ENCODE measurements at regions not wholly inside any gene's neighbourhood (a gene's known extent, or its start where the extent isn't known, plus 50 kb on each side); places are given as distances from the start of the nearest gene placed in this dataset.

DNA sequence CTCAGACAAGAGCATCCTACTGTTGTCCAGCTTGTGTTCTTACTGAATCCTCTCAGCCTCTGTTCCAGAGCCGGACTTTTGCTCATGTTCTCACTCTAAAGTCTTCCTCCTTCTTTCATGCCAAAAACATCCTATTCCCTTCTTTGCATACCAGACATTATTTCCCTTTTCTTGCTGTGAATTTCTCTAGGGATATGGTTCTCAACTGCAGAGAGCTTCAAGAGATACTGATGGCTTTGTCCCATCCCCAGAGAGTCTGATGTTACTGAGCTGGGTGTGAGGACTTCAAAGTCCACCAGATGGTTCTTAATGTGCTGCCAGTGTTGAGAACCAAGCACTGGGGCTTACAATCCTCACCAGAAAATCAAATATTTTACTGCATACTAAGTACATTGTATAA is 98.6 kb upstream of the FER start:
- no peak for DNase-seq

GRCh38 chr5:108642170-108642906 is 105.4 kb upstream of the FER start:
- DNase-seq = peak; percentile 65

GRCh38 chr5:108641596-108641995 is 106.1 kb upstream of the FER start:
- DNase-seq = no peak

GRCh38 chr5:108639366-108639765 is 108.3 kb upstream of the FER start:
- no peak for DNase-seq

DNA sequence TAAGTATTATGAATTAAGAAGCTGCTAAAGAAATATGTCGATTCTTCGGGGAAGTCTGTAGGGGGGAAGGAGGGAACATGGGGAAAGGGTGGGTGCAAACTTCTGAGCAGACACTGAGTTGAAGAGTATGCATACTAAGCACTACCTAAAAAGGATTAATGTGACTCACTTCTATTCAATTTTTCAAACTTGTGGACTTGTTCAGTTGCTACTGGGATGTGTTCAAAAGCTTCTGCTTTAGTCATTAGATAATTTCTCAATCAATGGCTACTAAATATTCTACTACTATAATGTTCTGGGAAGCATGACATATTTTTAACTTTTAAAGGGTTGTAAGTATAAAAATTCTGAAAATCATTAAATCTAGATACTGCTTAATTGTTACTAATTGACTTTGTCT is 109.7 kb upstream of the FER start:
- no peak for DNase-seq

- DNase-seq = no peak
These were observed 110.6 kb upstream of the FER start for GRCh38 chr5:108637134-108637533.

DNA sequence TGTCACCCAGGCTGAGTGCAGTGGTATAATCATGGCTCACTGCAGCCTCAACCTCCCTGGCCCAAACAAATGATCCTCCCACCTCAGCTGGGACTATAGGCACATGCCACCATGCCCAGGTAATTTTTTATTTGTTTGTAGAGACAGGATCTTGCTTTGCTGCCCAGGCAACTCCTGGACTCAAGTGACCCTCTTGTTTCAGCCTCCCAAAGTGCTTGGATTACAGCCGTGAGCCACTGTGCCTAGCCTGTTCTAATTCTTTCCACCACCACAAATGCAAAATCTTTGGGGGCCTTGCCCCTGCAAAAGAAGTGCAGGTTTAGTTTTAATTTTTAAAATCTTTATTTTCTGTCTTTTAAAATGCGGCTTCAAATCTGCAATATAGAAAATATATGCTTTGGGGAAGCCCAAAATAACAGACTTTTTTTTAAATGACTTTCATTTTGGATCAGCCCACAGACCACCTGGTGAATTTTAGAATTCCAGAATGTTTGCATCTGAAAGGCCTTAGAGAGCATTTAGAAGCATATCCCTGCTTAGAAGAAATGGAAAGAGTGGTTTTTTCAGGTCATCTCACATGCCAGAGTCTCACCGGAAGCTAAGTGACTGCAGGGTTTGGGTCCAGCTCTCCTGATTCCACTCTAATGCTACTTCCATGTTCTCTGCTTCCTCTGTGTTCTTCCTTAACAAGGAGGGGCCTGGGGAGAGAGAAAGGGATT is 111.4 kb upstream of the FER start:
- no peak for DNase-seq

DNA sequence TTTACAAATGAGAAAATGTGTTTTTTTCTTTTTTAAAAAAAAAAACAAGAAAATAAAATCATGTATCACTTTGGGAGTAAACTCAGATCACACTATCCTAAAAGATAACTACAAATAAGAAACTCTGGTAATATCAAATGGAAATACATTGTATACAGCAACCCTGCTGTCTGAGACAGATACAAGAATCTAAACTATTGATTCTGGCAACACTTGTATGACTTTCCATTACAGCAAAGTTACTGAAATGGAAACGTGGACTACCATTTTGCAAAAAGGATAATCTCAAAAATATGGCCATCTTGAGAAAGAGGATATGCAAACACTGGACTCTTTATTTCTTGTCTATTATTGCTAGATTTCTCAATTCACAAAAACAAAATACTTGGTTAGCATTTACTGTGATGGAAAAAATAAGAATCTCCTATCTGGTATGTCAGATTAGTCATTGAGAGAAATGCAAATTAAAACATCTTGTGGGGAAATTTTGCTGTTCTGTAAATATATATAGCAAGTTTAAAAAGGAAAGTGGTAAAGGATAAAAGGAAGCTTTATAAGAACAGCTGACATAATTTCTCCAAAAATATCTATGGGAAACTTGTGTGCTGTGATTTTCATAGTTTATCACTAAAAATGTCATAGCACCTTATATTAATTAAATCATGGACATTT is 112.9 kb upstream of the FER start:
- no peak for DNase-seq

DNA sequence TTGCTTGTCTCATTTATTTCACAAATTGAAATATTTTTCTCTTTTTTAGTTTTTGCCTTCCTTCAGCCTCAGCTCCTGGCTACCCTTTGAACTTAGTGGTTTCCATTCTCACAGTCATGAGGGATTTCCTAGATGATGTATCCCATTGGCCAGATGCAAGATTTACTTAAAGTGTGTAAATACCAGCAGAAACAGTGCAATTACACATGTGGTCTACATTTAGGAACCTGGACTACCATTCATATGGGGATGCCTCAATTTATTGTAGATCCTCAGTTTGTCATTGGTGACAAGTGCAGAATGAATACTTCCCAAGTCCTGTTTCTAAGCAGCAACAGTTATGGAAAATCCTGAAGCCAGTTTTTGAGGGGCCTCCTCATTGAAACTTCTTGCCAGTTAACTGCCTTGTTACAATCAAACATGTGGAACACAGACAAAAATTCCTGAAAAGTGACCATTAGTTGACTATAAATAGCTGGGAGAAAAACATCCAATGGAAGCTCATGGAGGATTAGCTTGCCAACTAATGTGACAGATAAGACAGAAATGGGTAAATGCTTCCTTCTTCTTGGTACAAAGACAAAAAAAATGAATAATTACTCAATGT is 113.6 kb upstream of the FER start:
- DNase-seq = no peak

- no peak for DNase-seq
These were observed 117.7 kb upstream of the FER start for GRCh38 chr5:108629779-108630528.

DNA sequence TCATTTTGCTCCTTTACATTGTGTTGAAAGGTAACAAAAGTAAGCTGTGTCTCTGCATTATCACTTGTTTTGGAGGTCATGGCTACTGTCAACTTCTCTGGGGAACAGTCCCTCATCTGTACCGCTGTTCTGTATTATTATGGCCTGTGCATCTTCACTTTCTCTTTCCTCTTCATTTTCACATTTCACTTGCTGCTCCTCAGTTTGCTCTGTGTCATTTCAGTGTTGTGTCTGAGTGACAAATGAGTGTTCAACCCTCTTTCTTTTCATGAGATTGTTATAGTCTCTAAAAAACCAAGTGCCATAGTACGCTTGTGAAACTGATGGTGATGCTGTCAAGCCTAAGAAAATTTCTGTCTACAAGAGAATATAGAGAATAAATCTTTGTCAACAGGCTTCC is 122.0 kb upstream of the FER start:
- DNase-seq = no peak

- DNase-seq = no peak
These were observed 123.9 kb upstream of the FER start for GRCh38 chr5:108623826-108624225.

GRCh38 chr5:108620516-108620915 is 127.2 kb upstream of the FER start:
- DNase-seq = no peak

DNA sequence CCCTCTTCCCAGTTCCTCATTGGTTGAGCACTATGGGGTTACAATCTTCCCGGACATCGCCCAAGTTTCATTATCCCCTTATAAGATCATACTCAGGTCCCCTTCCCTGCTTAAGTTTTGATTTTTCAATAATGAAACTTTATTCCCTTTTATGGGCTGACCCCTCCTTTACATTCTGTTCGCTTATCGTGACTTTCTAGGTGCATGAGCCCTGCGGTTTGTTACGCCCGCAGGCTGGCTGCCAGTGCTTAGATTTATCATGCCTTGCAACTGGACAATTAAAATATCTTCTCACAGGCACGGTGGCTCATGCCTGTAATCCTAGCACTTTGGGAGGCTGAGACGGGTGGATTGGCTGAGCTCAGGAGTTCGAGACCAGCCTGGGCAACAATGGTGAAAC is 127.9 kb upstream of the FER start:
- no peak for DNase-seq

GRCh38 chr5:108617467-108618435 is 129.9 kb upstream of the FER start:
- no peak for DNase-seq

- no peak for DNase-seq
These were observed 132.5 kb upstream of the FER start for GRCh38 chr5:108615216-108615615.

GRCh38 chr5:108607421-108607820 is 140.3 kb upstream of the FER start:
- DNase-seq = no peak

DNA sequence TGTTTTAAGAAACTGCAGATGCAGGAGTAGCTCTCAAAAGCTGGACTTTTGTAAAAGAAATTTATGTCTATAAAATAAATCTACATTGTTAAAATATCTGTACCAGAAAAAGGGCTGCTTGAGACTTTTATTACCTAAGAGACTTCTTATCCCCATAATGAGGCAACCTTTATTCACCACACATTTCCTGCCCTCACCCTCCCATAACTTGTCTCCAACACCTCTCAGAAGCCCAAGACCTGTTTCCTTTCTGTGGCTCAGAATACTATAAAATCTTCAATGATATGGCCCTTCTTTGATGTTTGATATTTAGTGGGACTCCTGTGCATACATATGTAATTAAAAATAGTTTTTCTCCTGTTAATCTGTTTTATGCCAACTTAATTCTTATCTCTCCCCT is 141.5 kb upstream of the FER start:
- no peak for DNase-seq

DNA sequence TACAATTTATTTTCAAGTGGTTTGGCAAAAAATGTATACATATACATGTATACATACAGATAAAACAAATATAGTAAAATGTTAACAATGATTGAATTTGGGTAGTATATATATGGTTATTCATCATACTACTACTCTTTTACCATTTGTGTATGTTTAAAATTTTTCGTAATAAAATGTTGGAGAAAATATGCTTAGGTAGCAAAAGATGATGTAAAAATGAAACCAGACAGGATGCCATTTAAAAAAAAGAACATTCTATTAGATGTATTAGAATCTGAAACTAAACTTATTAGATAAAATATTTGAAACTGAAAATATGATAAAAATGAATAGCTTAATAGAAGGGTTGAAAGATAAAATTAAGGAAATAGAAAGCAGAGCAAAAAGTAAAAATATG is 144.9 kb upstream of the FER start:
- no peak for DNase-seq

- DNase-seq = no peak
These were observed 156.9 kb upstream of the FER start for GRCh38 chr5:108590799-108591198.

- DNase-seq = no peak
These were observed 159.4 kb upstream of the FER start for GRCh38 chr5:108588323-108588722.

DNA sequence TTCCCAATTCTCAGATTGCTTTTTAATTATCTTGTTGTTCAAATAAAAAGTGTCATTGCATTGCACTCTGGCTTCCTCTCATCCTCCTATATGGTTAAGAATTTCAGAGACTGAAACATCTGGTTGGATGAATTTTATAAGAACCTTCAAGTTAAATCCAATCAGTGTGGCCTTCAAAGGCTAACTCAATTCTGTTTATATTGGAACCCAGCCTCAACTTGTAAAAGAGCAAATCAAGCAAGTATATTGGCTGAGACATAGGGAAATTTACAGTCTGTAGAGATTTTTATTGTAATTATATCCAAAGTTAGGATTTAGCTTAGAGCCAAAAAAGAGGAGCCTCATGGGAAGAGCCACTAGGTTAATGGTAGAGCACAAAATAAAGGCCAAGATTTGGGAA is 159.9 kb upstream of the FER start:
- DNase-seq = no peak
